ENCODE measurements at regions not wholly inside any gene's neighbourhood (a gene's known extent, or its start where the extent isn't known, plus 50 kb on each side); places are given as distances from the start of the nearest gene placed in this dataset.

DNA sequence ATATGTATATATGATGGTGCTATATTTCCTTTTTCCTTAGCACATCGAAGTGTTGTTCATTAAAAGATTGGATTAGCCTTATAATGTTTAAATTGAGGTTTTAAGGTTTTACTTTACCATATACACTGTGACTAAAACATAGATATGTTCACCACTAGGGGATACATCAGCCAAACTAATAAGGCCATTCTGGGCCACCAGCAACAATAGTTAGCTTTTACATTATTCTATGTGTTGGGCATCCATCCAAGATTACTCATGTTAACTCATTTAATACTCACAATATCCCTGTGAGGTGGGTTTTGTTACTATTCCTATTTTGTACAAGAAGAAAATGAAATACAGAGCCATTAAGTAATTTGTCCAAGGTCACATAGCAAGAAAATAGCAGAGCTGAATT is 202.6 kb upstream of the AVPR1A start:
- TF ChIP-seq ZNF274 (IDR thresholded peaks at IDR 0.05; ENCODE audit: low read depth, low read length) (no peak), SUZ12 (IDR thresholded peaks at IDR 0.05; ENCODE audit: extremely low read depth, insufficient read depth, insufficient read length) (no peak)

Data from NT2/D1 (cell line).